GM12891 (cell line): ENCODE measurements at regions not wholly inside any gene's neighbourhood (a gene's known extent, or its start where the extent isn't known, plus 50 kb on each side); places are given as distances from the start of the nearest gene placed in this dataset.
"Not testable (repeated sequence)": the region's sequence is repeated elsewhere in the genome, so short reads cannot be mapped to it uniquely, and the experiment has no call there.

Experiments
- DNase-seq: peaks from one replicate; pipeline ENCODE4 v3.0.0; 2011; ENCODE audit warnings: low spot score; ENCODE audit not compliant: insufficient read length
- FAIRE-seq: peaks from 2 replicates; lab custom pipeline; 2011; peaks lifted over from hg19 to GRCh38; lab: Jason Lieb, UNC
- PAX5 ChIP-seq: IDR thresholded peaks from 2 replicates; pipeline ENCODE4 v1.6.1; 2011; ENCODE audit warnings: low read length, moderate library complexity, mild to moderate bottlenecking; ENCODE audit not compliant: insufficient read depth, severe bottlenecking
- POLR2A ChIP-seq: IDR thresholded peaks from 2 replicates; pipeline ENCODE4 v1.6.1; 2011; ENCODE audit warnings: low read depth, low read length, control low read depth
- POLR2AphosphoS5 ChIP-seq: IDR thresholded peaks from 2 replicates; pipeline ENCODE4 v1.6.1; 2011; ENCODE audit warnings: low read depth, low read length, control low read depth
- POU2F2 ChIP-seq: IDR thresholded peaks from 2 replicates; pipeline ENCODE4 v1.6.1; 2011; ENCODE audit warnings: low read depth, mild to moderate bottlenecking, control low read depth, low read length, moderate library complexity
- SPI1 ChIP-seq: IDR thresholded peaks from 2 replicates; pipeline ENCODE4 v1.6.1; 2011; ENCODE audit warnings: low read depth, low read length, control low read depth
- TAF1 ChIP-seq: IDR thresholded peaks from 2 replicates; pipeline ENCODE4 v1.6.1; 2011; ENCODE audit warnings: low read depth, low read length, control low read depth

- no peak for DNase-seq
- no peak for TF ChIP-seq POLR2A
- no peak for TF ChIP-seq PAX5
- no peak for TF ChIP-seq SPI1
- TF ChIP-seq POU2F2, result no peak
- no peak for TF ChIP-seq POLR2AphosphoS5
- TF ChIP-seq TAF1, result no peak
- no peak for FAIRE-seq
Measured at GRCh38 chr2:82954868-82955267, 1504.2 kb downstream of the SUCLG1 start.

GRCh38 chr2:82939211-82939610, 1519.9 kb downstream of the SUCLG1 start:
- FAIRE-seq (no peak), DNase-seq (no peak)
- TF ChIP-seq PAX5 (no peak), TAF1 (no peak)

DNA sequence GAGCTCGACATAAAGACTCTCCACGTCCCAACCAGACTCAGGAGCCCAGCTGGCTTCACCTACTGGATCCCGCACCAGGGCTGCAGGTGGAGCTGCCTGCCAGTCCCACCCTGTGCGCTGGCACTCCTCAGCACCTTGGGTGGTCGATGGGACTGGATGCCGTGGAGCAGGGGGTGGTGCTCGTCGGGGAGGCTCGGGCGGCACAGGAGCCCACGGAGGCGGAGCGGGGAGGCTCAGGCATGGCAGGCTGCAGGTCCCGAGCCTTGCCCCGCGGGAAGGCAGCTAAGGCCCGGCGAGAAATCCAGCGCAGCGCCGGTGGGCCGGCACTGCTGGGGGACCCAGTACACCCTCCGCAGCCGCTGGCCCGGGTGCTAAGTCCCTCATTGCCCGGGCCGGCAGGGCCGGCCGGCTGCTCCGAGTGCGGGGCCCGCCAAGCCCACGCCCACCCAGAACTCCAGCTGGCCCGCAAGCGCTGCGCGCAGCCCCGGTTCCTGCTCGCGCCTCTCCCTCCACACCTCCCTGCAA, 1520.7 kb downstream of the SUCLG1 start:
- not testable (repeated sequence) for FAIRE-seq

DNA sequence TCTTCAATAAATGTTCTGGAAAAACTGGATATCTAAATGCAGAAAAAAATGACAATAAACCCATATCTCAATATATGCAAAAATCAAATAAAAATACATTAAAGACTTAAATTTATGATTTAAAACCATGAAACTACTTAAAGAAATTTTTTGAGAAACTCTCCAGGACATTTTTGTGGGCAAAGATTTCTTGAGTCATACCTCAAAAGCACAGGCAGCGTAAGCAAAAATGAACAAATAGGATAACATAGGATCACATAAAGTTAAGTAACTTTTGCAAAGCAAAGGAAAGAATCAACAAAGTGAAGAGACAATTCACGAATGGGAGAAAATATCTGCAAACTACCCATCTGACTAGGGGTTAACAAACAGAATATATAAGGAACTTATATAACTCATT, 1545.5 kb downstream of the SUCLG1 start:
- TF ChIP-seq POLR2AphosphoS5, result no peak
- TF ChIP-seq POU2F2, result no peak
- no peak for TF ChIP-seq SPI1
- TF ChIP-seq PAX5, result no peak
- no peak for TF ChIP-seq TAF1
- no peak for TF ChIP-seq POLR2A
- FAIRE-seq (no peak), DNase-seq (no peak)

More for the DNA sequence above, 1520.7 kb downstream of the SUCLG1 start:
- not testable (repeated sequence) for DNase-seq

- no peak for TF ChIP-seq POLR2A
- no peak for TF ChIP-seq TAF1
- TF ChIP-seq PAX5, result no peak
- TF ChIP-seq SPI1, result no peak
- TF ChIP-seq POU2F2, result no peak
- no peak for TF ChIP-seq POLR2AphosphoS5
- no peak for DNase-seq
- no peak for FAIRE-seq
Measured at GRCh38 chr2:82896117-82896516, 1563.0 kb downstream of the SUCLG1 start.

DNA sequence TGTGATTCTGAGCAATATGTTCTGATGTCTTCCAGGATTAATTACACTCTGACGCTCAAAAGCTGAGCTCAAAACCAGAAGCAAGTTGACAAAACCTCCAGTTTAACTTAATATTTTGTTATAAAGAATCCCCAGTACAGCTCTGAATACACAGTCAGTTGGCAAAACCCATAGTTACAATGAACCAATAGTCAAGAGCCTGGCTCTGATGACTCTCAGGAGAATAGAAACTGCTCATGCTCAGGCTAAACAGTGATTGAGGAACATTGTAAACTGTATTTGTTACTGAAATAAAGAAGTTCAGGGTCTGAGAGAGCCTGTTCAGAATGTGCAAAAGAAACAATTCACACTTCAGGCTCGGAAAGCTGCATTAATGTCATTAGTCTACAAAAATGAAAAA, 1565.9 kb downstream of the SUCLG1 start:
- no peak for FAIRE-seq
- no peak for DNase-seq
- TF ChIP-seq POU2F2 (no peak), POLR2AphosphoS5 (no peak), SPI1 (no peak), TAF1 (no peak), POLR2A (no peak), PAX5 (no peak)

- DNase-seq, result no peak
- no peak for FAIRE-seq
- TF ChIP-seq SPI1 (no peak), POLR2AphosphoS5 (no peak), POLR2A (no peak), TAF1 (no peak), POU2F2 (no peak), PAX5 (no peak)
Measured at GRCh38 chr2:82879803-82880202, 1579.3 kb downstream of the SUCLG1 start.

- DNase-seq (no peak), FAIRE-seq (no peak)
- no peak for TF ChIP-seq TAF1
- TF ChIP-seq POU2F2, result no peak
- TF ChIP-seq PAX5, result no peak
- no peak for TF ChIP-seq SPI1
- TF ChIP-seq POLR2A, result no peak
- no peak for TF ChIP-seq POLR2AphosphoS5
Measured at GRCh38 chr2:82875858-82876257, 1583.2 kb downstream of the SUCLG1 start.

- TF ChIP-seq SPI1 (no peak), POLR2A (no peak), POLR2AphosphoS5 (no peak), POU2F2 (no peak), TAF1 (no peak), PAX5 (no peak)
- DNase-seq, result no peak
- FAIRE-seq, result no peak
Measured at GRCh38 chr2:82857967-82858366, 1601.1 kb downstream of the SUCLG1 start.

DNA sequence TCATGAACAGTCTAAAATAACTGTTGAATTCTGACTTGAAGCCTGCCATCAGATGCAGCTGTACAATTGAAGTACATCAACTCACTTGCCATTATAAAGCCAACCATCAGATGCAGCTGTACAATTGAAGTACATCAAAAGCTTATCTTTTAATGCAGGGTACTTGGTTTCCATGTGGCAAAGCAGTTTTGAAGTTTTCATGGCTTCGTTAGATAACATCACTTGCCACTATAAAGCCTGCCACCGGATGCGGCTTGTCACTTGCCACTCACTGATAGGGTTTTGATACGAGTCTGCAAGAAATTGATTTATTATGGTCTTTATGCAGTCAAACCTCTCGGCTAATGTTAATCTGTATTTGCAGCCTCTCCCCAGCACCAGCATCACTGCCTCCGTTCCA, 1605.8 kb downstream of the SUCLG1 start:
- no peak for DNase-seq
- no peak for TF ChIP-seq TAF1
- no peak for TF ChIP-seq POU2F2
- no peak for TF ChIP-seq PAX5
- no peak for TF ChIP-seq POLR2A
- TF ChIP-seq POLR2AphosphoS5, result no peak
- TF ChIP-seq SPI1, result no peak
- FAIRE-seq, result no peak
